ENCODE measurements at regions not wholly inside any gene's neighbourhood (a gene's known extent, or its start where the extent isn't known, plus 50 kb on each side); places are given as distances from the start of the nearest gene placed in this dataset.

DNA sequence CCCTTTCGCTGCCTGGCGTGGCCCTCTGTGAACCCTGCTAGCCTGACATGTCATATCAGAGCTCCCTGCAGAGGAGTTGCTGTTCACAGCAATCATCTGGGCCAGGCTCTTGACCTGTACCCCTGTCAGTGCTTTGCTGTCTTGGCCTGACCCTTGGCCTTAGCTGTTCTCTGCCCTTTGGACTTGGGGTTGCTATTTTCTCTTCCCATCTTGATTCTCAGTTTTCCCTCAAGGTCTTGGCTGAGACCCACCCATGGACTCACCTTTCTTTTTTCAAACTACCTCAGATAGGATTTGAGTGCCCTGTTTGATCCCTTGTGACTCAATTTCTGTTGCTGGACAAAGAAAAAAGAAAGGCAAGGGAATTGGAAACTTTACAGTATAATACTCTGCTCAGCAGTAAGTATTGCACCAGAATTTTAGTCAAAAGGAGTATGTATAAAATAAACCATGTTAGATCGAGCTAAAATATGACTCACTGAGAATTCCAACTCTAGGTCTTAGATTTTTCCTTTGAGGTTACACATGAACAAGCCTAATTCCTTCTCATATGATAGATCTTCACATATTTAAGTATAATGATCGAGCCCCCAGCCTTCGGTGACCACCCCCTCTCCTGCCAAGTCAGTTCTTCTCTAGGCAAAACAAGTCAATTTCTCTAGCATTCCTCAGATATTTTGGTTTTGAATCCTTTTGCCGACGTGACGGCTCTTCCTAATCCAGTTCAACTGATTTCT lies 110.5 kb downstream of the NGF start:
- TF ChIP-seq, protein P1, sequence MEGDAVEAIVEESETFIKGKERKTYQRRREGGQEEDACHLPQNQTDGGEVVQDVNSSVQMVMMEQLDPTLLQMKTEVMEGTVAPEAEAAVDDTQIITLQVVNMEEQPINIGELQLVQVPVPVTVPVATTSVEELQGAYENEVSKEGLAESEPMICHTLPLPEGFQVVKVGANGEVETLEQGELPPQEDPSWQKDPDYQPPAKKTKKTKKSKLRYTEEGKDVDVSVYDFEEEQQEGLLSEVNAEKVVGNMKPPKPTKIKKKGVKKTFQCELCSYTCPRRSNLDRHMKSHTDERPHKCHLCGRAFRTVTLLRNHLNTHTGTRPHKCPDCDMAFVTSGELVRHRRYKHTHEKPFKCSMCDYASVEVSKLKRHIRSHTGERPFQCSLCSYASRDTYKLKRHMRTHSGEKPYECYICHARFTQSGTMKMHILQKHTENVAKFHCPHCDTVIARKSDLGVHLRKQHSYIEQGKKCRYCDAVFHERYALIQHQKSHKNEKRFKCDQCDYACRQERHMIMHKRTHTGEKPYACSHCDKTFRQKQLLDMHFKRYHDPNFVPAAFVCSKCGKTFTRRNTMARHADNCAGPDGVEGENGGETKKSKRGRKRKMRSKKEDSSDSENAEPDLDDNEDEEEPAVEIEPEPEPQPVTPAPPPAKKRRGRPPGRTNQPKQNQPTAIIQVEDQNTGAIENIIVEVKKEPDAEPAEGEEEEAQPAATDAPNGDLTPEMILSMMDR (IDR thresholded peaks at IDR 0.05; ENCODE audit: extremely low read depth, low read depth, low read length): no peak
- Histone ChIP-seq H3K4me3 (ENCODE audit: insufficient read depth, low read length) (peak overlapping the region; percentile 32), H3K36me3 (ENCODE audit: insufficient read depth, low read length) (no peaks in the 10 kb centered on the region), H3K27me3 (ENCODE audit: insufficient read depth, low read length) (no peaks in the 10 kb centered on the region), H3K4me2 (ENCODE audit: insufficient read depth, low read length) (peak overlapping the region; percentile 64), H4K20me1 (ENCODE audit: insufficient read depth, low read length) (no peaks in the 10 kb centered on the region), H3K27ac (ENCODE audit: low read depth, low read length) (peak overlapping the region; percentile 50), H3K79me2 (ENCODE audit: insufficient read depth, low read length) (no peaks in the 10 kb centered on the region), H3K9me3 (ENCODE audit: low read depth, low read length) (no peaks in the 10 kb centered on the region), H2AFZ (ENCODE audit: low read length) (peak overlapping the region; percentile 12), H3K4me1 (ENCODE audit: insufficient read depth, low read length) (peaks cover 15% of the 10 kb centered on the region)
- no peak for DNase-seq (ENCODE audit: insufficient read length, low spot score, missing footprints)

DNA sequence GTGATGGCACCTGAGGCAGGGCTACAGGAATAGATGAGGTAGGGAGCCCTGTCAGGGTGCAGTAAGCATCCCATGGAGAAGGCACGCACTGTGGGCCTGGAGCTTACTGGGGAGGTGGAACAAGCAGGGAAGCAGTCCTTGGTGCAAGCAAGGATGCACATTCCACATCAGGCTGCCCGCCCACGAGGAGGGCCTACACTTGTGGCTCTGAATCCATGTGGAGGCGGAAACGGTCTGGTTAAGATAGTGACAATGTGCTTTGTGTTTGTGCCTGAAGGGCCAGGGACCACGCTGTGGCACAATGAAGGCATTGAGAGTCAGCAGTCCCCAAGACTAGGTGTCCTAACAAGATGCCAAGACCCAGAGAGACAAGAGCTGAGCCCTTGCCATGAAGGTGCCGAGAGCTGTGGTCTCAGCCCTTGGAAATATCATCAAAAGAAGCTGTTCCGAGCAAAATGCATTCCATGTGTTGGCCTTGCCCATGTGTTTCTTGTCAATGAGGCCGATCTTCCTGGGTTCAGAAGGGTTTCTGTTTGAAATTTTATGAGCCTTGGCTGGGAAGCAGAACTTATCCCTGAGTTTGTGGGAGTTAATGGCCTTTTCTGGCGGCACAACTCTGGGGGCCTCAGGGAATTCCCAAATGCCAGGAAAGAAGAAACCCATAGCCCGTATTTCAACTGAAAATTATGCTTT lies 111.9 kb downstream of the NGF start:
- Histone ChIP-seq H3K4me1 (ENCODE audit: insufficient read depth, low read length) (peaks cover 15% of the 10 kb centered on the region), H3K4me2 (ENCODE audit: insufficient read depth, low read length) (no peak overlapping the region), H3K4me3 (ENCODE audit: insufficient read depth, low read length) (no peak overlapping the region), H3K9me3 (ENCODE audit: low read depth, low read length) (no peaks in the 10 kb centered on the region), H3K36me3 (ENCODE audit: insufficient read depth, low read length) (no peaks in the 10 kb centered on the region), H2AFZ (ENCODE audit: low read length) (no peak overlapping the region), H4K20me1 (ENCODE audit: insufficient read depth, low read length) (no peaks in the 10 kb centered on the region), H3K27me3 (ENCODE audit: insufficient read depth, low read length) (no peaks in the 10 kb centered on the region), H3K27ac (ENCODE audit: low read depth, low read length) (no peak overlapping the region), H3K79me2 (ENCODE audit: insufficient read depth, low read length) (no peaks in the 10 kb centered on the region)
- TF ChIP-seq, protein P1 (IDR thresholded peaks at IDR 0.05; ENCODE audit: extremely low read depth, low read depth, low read length): no peak
- no peak for DNase-seq (ENCODE audit: insufficient read length, low spot score, missing footprints)

DNA sequence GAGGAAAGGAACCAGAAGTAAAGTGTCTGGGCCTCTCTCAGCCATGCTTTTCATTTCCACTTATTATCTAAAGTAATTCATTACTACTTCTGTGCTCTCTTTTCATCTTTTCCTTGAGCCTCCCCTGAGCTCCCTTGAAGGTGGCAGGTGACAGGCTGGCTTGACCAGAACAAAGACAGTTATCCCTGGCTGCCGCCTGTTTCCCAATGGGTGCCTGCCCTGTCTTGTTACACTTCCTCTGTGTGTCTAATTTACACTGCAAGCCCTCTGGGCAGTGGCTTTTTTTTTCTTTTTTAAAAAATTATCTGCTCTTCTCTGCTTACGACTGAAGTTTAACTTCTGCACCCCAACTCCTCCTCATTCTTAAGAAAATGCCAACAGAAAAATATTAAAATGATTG lies 113.4 kb downstream of the NGF start:
- Histone ChIP-seq H3K79me2 (ENCODE audit: insufficient read depth, low read length) (no peaks in the 10 kb centered on the region), H3K9me3 (ENCODE audit: low read depth, low read length) (no peaks in the 10 kb centered on the region), H3K4me3 (ENCODE audit: insufficient read depth, low read length) (no peak overlapping the region), H3K4me2 (ENCODE audit: insufficient read depth, low read length) (no peak overlapping the region), H4K20me1 (ENCODE audit: insufficient read depth, low read length) (no peaks in the 10 kb centered on the region), H3K27me3 (ENCODE audit: insufficient read depth, low read length) (no peaks in the 10 kb centered on the region), H3K36me3 (ENCODE audit: insufficient read depth, low read length) (no peaks in the 10 kb centered on the region), H3K27ac (ENCODE audit: low read depth, low read length) (no peak overlapping the region), H3K4me1 (ENCODE audit: insufficient read depth, low read length) (peaks cover 15% of the 10 kb centered on the region), H2AFZ (ENCODE audit: low read length) (no peak overlapping the region)
- TF ChIP-seq, protein P1 (IDR thresholded peaks at IDR 0.05; ENCODE audit: extremely low read depth, low read depth, low read length): no peak
- DNase-seq (ENCODE audit: insufficient read length, low spot score, missing footprints): no peak

All from osteoblast (primary cell).